SK-N-MC (cell line): ENCODE measurements at regions not wholly inside any gene's neighbourhood (a gene's known extent, or its start where the extent isn't known, plus 50 kb on each side); places are given as distances from the start of the nearest gene placed in this dataset.
"Not testable (repeated sequence)": the region's sequence is repeated elsewhere in the genome, so short reads cannot be mapped to it uniquely, and the experiment has no call there.

Experiments used
- DNase-seq: peaks from one replicate; pipeline ENCODE4 v3.0.0-alpha.2; 2011; ENCODE audit warnings: low read depth, low spot score
- H3K27ac ChIP-seq: fragments of 200-600 bp; sonication (generic); 2 replicates; pipeline ENCODE4 v1.5.1; 2016; ENCODE audit warnings: mixed run types
- H3K36me3 ChIP-seq: fragments of 200-600 bp; sonication (generic); 2 replicates; pipeline ENCODE4 v1.6.1; 2017; ENCODE audit warnings: antibody characterized with exemption, low read length, mixed read lengths; ENCODE audit not compliant: insufficient read depth
- H3K4me3 ChIP-seq: fragments of 200-600 bp; sonication (generic); 2 replicates; pipeline ENCODE4 v1.5.1; 2016
- H3K9ac ChIP-seq: fragments of 200-600 bp; sonication (generic); 2 replicates; pipeline ENCODE4 v1.8.0; 2017; ENCODE audit warnings: mixed run types, mixed read lengths; ENCODE audit not compliant: insufficient read length
- H3K9me3 ChIP-seq: fragments of 200-600 bp; sonication (generic); 2 replicates; pipeline ENCODE4 v1.6.1; 2017; ENCODE audit warnings: low read depth, mild to moderate bottlenecking, antibody characterized with exemption, low read length, moderate library complexity, mixed read lengths
- EZH2 ChIP-seq: fragments of 200-600 bp; sonication (generic); IDR thresholded peaks from one replicate; pipeline ENCODE4 v1.6.1; 2017; ENCODE audit warnings: antibody characterized with exemption
- FOXP2 ChIP-seq: optimal IDR thresholded peaks from 2 replicates; pipeline ENCODE3; 2011; ENCODE audit warnings: mild to moderate bottlenecking, moderate library complexity; ENCODE audit not compliant: insufficient read depth; ENCODE audit errors: extremely low read length, control extremely low read depth
- POLR2AphosphoS5 ChIP-seq: IDR thresholded peaks from 2 replicates; pipeline ENCODE4 v1.6.1; 2012; ENCODE audit warnings: mild to moderate bottlenecking, low read depth, low read length, borderline replicate concordance

- H3K36me3 ChIP-seq, result no peaks in the 10 kb centered on the region
- H3K9me3 ChIP-seq, result no peaks in the 10 kb centered on the region
- H3K4me3 ChIP-seq, result no peak overlapping the region
- TF ChIP-seq EZH2 (no peak), FOXP2 (no peak), POLR2AphosphoS5 (no peak)
- DNase-seq, result no peak
- H3K27ac ChIP-seq, result no peak overlapping the region
- no peak overlapping the region for H3K9ac ChIP-seq
Observed at GRCh38 chr20:47847884-47848485, 62.7 kb upstream of the SULF2 start.

GRCh38 chr20:47847220-47847619 is 61.9 kb upstream of the SULF2 start:
- H3K9me3 ChIP-seq, H3K4me3 ChIP-seq, H3K27ac ChIP-seq, H3K9ac ChIP-seq, H3K36me3 ChIP-seq, DNase-seq: not testable (repeated sequence)

DNA sequence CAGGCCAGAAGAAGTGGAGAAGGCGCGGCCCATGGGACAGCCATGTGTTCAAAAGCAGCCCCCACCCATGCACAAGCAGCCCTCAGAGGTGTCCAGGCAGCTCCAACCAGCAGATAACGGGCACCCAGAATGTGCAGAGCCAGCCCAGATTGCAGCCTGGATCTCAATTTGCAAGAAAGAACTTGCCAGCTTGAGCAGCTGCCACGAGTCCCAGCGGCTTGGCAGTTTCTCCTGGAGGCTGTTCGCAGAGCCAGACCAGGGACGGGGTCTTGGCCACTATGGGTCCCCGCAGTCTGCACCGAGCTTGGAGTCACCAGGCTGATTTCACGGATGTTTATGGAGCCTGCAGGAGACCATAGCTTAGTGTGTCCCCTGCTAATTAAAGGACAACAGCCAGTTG is 61.4 kb upstream of the SULF2 start:
- H3K4me3 ChIP-seq, H3K9ac ChIP-seq, DNase-seq, H3K9me3 ChIP-seq, H3K27ac ChIP-seq, H3K36me3 ChIP-seq: not testable (repeated sequence)

GRCh38 chr20:47845382-47845977 is 60.2 kb upstream of the SULF2 start:
- not testable (repeated sequence) for DNase-seq, H3K4me3 ChIP-seq, H3K9me3 ChIP-seq, H3K9ac ChIP-seq, H3K27ac ChIP-seq, H3K36me3 ChIP-seq

DNA sequence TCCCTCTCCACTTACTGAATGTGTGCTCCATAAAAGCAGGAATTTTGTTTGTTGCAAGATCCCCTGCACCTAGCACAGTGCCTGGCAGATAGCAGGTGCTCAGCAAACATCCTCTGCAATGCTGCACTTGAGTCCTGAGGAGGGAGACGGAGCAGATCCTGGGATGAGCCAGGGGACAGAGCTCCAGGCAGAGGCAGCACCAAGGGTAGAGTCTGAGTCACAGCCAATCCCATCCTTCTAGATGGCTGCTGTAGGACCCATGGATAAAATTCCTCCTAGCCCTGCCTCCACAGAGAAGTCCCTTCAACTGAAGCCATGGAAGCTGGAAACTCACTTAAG is 59.3 kb upstream of the SULF2 start:
- not testable (repeated sequence) for H3K36me3 ChIP-seq, H3K9ac ChIP-seq, H3K27ac ChIP-seq, H3K9me3 ChIP-seq, H3K4me3 ChIP-seq, DNase-seq

GRCh38 chr20:47843886-47844567 is 58.7 kb upstream of the SULF2 start:
- no peaks in the 10 kb centered on the region for H3K36me3 ChIP-seq
- no peaks in the 10 kb centered on the region for H3K9me3 ChIP-seq
- no peak overlapping the region for H3K4me3 ChIP-seq
- H3K27ac ChIP-seq, result no peak overlapping the region
- no peak for DNase-seq
- TF ChIP-seq FOXP2 (no peak), EZH2 (no peak), POLR2AphosphoS5 (no peak)
- no peak overlapping the region for H3K9ac ChIP-seq

DNA sequence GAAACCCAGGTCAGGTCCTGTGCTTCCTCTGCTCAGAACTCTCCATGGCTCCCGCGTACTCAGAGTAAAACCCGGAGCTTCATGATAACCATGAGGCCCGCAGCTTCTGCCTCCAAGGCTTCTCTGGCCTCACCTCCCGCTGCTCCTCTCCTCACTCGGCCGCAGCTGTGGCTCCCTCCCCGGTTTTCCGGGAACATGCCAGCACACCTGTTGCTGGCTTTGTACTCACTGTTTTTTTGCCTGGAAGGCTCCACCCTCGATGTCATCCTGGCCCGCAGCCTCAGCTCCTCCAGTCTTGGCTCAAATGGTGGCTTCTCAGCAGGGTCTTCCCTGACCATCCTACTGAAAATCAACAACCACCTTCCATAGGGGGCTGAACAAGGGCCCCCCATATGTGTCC is 57.7 kb upstream of the SULF2 start:
- H3K9me3 ChIP-seq, H3K4me3 ChIP-seq, H3K36me3 ChIP-seq, DNase-seq, H3K9ac ChIP-seq, H3K27ac ChIP-seq: not testable (repeated sequence)

- H3K4me3 ChIP-seq, H3K27ac ChIP-seq, DNase-seq, H3K36me3 ChIP-seq, H3K9me3 ChIP-seq, H3K9ac ChIP-seq: not testable (repeated sequence)
Observed at GRCh38 chr20:47842004-47842403, 56.7 kb upstream of the SULF2 start.

- H3K36me3 ChIP-seq, H3K27ac ChIP-seq, H3K4me3 ChIP-seq, DNase-seq, H3K9me3 ChIP-seq, H3K9ac ChIP-seq: not testable (repeated sequence)
Observed at GRCh38 chr20:47836256-47836817, 51.1 kb upstream of the SULF2 start.
